Type B pancreatic cell (in vitro differentiated cells): ENCODE measurements at regions not wholly inside any gene's neighbourhood (a gene's known extent, or its start where the extent isn't known, plus 50 kb on each side); places are given as distances from the start of the nearest gene placed in this dataset.

ENCODE experiments used
- DNase-seq: peaks from one replicate; pipeline ENCODE4 v3.0.0; 2021; ENCODE audit warnings: mixed read lengths; ENCODE audit not compliant: unreplicated experiment; ENCODE audit errors: extremely low spot score
- H3K27ac Mint-ChIP-seq: 2 replicates; pipeline ENCODE4 v1.8.0; 2021; ENCODE audit warnings: mild to moderate bottlenecking, mixed read lengths
- H3K27me3 Mint-ChIP-seq: 2 replicates; pipeline ENCODE4 v1.8.0; 2021; ENCODE audit warnings: mixed read lengths
- H3K36me3 Mint-ChIP-seq: 2 replicates; pipeline ENCODE4 v1.8.0; 2021; ENCODE audit warnings: mixed read lengths
- H3K4me1 Mint-ChIP-seq: one replicate; pipeline ENCODE4 v1.8.0; 2021; ENCODE audit warnings: mixed read lengths; ENCODE audit not compliant: unreplicated experiment
- H3K4me3 Mint-ChIP-seq: 2 replicates; pipeline ENCODE4 v1.8.0; 2021; ENCODE audit warnings: mild to moderate bottlenecking, mixed read lengths
- H3K9me3 Mint-ChIP-seq: 2 replicates; pipeline ENCODE4 v1.8.0; 2021; ENCODE audit warnings: mixed read lengths
- TF ChIP-seq, protein P1 (sequence below): fragments of 200-600 bp; sonication (generic); conservative IDR thresholded peaks from 2 replicates; pipeline ENCODE4 v1.5.0; 2021; ENCODE audit warnings: antibody characterized with exemption, mild to moderate bottlenecking

DNA sequence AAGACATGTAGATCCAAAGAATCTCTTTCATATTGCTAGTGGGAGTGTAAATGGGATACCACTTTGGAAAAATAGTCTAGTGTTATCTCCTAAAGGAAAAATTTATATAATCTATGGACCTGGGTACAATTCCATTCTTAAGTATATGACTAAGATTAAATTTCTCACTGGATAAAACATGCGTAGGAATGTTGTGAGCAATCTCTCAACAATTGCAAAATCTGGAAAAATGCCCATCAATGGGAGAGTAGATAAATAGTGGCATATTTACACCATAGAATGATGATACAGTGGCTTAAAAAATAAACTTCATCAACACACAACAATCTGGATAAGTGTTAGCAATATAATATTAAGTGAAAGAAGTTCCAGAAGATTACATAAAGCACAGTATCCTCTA lies 469.5 kb downstream of the MAN2A1 start:
- Mint-ChIP-seq H3K36me3 (no peaks in the 10 kb centered on the region), H3K4me1 (peaks cover 12% of the 10 kb centered on the region)

DNA sequence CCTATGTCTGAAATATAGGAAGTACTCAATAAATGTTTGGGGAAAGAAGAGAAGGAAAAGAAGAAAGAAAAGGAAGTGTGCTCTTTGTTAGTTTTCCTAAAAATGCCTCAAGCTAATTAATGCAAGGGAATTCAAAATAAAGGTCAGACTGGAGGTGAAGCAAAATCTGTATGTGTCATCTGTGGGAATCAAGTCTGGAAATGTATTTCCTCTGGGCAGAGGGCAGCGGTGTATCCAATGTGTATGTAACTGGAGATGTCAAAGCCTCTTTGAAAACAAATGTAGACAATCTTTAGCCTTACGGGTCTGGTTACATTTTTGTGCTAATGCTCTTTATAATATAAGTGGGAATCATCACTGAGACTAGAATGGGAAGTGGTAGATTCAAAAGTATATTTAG lies 471.4 kb downstream of the MAN2A1 start:
- no peak overlapping the region for H3K27ac Mint-ChIP-seq

More for the DNA sequence above, 469.5 kb downstream of the MAN2A1 start:
- no peak overlapping the region for H3K27ac Mint-ChIP-seq
- no peak for DNase-seq
- H3K9me3 Mint-ChIP-seq = no peaks in the 10 kb centered on the region
- TF ChIP-seq, protein P1, sequence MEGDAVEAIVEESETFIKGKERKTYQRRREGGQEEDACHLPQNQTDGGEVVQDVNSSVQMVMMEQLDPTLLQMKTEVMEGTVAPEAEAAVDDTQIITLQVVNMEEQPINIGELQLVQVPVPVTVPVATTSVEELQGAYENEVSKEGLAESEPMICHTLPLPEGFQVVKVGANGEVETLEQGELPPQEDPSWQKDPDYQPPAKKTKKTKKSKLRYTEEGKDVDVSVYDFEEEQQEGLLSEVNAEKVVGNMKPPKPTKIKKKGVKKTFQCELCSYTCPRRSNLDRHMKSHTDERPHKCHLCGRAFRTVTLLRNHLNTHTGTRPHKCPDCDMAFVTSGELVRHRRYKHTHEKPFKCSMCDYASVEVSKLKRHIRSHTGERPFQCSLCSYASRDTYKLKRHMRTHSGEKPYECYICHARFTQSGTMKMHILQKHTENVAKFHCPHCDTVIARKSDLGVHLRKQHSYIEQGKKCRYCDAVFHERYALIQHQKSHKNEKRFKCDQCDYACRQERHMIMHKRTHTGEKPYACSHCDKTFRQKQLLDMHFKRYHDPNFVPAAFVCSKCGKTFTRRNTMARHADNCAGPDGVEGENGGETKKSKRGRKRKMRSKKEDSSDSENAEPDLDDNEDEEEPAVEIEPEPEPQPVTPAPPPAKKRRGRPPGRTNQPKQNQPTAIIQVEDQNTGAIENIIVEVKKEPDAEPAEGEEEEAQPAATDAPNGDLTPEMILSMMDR = no peak
- H3K27me3 Mint-ChIP-seq = no peaks in the 10 kb centered on the region
- H3K4me3 Mint-ChIP-seq = no peak overlapping the region

DNA sequence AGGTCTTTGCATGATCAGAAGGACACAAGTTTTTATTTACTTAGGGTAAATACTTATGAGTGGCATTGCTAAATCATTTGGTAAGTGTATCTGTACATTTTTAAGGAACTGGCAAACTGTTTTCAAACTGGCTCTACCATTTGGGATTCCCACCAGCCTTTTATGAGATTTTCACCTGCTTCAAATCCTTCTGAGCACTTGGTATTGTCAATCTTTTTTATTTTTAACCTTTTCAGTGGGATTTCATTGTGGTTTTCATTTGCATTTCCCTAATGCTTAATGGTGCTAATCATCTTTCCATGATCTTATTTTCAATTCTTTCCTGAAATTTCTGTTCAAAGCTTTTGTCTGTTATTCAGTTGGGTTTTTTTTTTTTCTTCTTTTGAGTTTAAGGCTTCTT lies 475.6 kb downstream of the MAN2A1 start:
- Mint-ChIP-seq H3K4me1 (peaks cover 12% of the 10 kb centered on the region), H3K4me3 (no peak overlapping the region), H3K27ac (no peak overlapping the region)

More for the DNA sequence above, 471.4 kb downstream of the MAN2A1 start:
- Mint-ChIP-seq H3K9me3 (no peaks in the 10 kb centered on the region), H3K27me3 (no peaks in the 10 kb centered on the region), H3K4me3 (no peak overlapping the region), H3K4me1 (peaks cover 12% of the 10 kb centered on the region), H3K36me3 (no peaks in the 10 kb centered on the region)
- DNase-seq = no peak
- TF ChIP-seq, protein P1 = no peak

DNA sequence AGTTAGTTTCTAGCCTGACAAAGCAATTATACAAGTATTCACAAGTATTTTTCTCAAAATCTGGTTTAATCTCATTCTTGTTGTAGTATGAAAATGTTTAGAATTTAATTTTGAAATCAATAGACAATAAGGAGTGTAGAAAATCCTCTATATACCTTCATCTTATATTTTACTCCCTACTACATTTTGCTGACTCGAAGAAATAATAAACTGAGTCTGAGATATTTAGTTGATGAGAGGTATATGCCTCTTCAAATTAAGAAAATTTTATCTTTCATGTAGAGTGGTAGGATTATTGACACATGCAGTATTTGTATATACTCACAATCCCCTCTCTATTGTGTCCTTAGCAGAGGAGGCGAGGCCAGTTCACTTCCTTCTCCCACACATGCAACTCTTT lies 477.7 kb downstream of the MAN2A1 start:
- H3K36me3 Mint-ChIP-seq = no peaks in the 10 kb centered on the region
- H3K9me3 Mint-ChIP-seq = peaks cover 6% of the 10 kb centered on the region
- no peak overlapping the region for H3K4me3 Mint-ChIP-seq
- no peak for DNase-seq
- no peaks in the 10 kb centered on the region for H3K27me3 Mint-ChIP-seq
- H3K27ac Mint-ChIP-seq = no peak overlapping the region
- H3K4me1 Mint-ChIP-seq = no peaks in the 10 kb centered on the region
- TF ChIP-seq, protein P1 = no peak

More for the DNA sequence above, 475.6 kb downstream of the MAN2A1 start:
- Mint-ChIP-seq H3K9me3 (peaks cover 1% of the 10 kb centered on the region), H3K36me3 (no peaks in the 10 kb centered on the region), H3K27me3 (no peaks in the 10 kb centered on the region)
- no peak for DNase-seq
- TF ChIP-seq, protein P1 = no peak

DNA sequence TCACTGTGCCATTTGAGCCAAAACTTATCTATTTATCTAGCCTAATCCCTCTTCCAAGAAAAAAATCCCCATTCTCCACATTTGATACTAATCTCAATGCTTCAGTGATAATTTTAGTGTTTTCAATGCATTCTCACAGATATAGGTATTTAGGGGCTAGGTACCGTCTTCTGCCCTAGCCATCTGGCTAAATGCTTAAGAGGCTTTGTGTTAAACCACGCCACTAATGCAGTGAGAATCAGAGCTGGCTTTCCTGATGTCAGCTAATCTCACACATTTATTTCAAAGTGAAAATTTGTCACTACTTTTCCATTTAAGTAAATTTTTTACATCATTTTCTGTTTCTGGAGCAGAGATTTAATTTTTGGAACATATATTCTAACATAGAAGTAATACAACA lies 479.7 kb downstream of the MAN2A1 start:
- H3K36me3 Mint-ChIP-seq = no peaks in the 10 kb centered on the region
- H3K4me3 Mint-ChIP-seq = no peak overlapping the region
- peaks cover 6% of the 10 kb centered on the region for H3K9me3 Mint-ChIP-seq
- no peak for DNase-seq
- TF ChIP-seq, protein P1 = no peak
- H3K4me1 Mint-ChIP-seq = no peaks in the 10 kb centered on the region
- no peak overlapping the region for H3K27ac Mint-ChIP-seq
- no peaks in the 10 kb centered on the region for H3K27me3 Mint-ChIP-seq

DNA sequence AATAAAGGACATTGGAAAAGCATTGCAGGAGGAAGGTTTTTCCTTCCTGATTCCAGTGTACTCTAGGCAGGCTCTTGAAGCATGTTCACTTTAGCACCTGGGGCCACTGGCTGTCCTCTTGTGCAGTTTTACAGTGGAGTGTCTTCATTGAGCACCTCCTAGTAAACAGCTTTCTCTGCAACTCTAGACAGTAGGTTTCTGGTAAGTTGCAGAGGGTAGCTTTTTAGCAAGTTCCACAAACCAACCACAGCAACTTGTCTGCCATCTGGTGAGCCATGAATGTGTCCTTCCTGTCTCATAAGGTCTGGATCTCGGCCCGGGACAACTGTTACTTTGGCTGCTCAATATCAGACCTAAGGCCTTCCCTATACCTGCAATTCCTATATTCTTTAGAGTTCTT lies 488.0 kb downstream of the MAN2A1 start:
- Mint-ChIP-seq H3K4me1 (peaks cover 11% of the 10 kb centered on the region), H3K4me3 (no peak overlapping the region), H3K27me3 (peaks cover 5% of the 10 kb centered on the region), H3K36me3 (no peaks in the 10 kb centered on the region), H3K27ac (no peak overlapping the region), H3K9me3 (no peaks in the 10 kb centered on the region)
- TF ChIP-seq, protein P1 = no peak
- DNase-seq = no peak
